WTC11 (cell line): ENCODE measurements at regions not wholly inside any gene's neighbourhood (a gene's known extent, or its start where the extent isn't known, plus 50 kb on each side); places are given as distances from the start of the nearest gene placed in this dataset.

Experiments used
- ATAC-seq: fragments of 200-7000 bp; cut with Tn5 transposase; 2 replicates; pipeline ENCODE4 v1.10.0; 2021; ENCODE audit warnings: mild to moderate bottlenecking, moderate library complexity
- CTCF ChIA-PET: fragments of 300-600 bp; sonication (Branson Sonifier 250); formaldehyde crosslinking; loops from one replicate; lab custom pipeline; 2021; ENCODE audit warnings: antibody characterized with exemption; lab: Charles Lee
- POLR2A ChIA-PET: fragments of 350-600 bp; sonication (Branson Sonifier 250); formaldehyde crosslinking; loops from one replicate; lab custom pipeline; 2021; ENCODE audit warnings: antibody characterized with exemption; lab: Charles Lee
- DNase-seq: peaks from one replicate; pipeline ENCODE4 v3.0.0; 2021; ENCODE audit warnings: low spot score
- H3K27ac Mint-ChIP-seq: 2 replicates; pipeline ENCODE4 v1.8.0; 2021; ENCODE audit warnings: mixed read lengths
- H3K27me3 Mint-ChIP-seq: 2 replicates; pipeline ENCODE4 v1.8.0; 2021; ENCODE audit warnings: low read depth, mild to moderate bottlenecking, moderate library complexity, mixed read lengths
- H3K36me3 Mint-ChIP-seq: 2 replicates; pipeline ENCODE4 v1.8.0; 2021; ENCODE audit warnings: mixed read lengths
- H3K4me1 Mint-ChIP-seq: 2 replicates; pipeline ENCODE4 v1.8.0; 2022; ENCODE audit warnings: mixed read lengths
- H3K4me3 Mint-ChIP-seq: 2 replicates; pipeline ENCODE4 v1.8.0; 2021; ENCODE audit warnings: mild to moderate bottlenecking, moderate library complexity, mixed read lengths
- H3K9me3 Mint-ChIP-seq: 2 replicates; pipeline ENCODE4 v1.8.0; 2021; ENCODE audit warnings: mixed read lengths
- CREM ChIP-seq: sonication (generic); formaldehyde crosslinking; IDR thresholded peaks from 2 replicates; pipeline ENCODE4 v1.8.1; 2022; ENCODE audit warnings: mild to moderate bottlenecking, missing genetic modification reagents, moderate library complexity
- ELF4 ChIP-seq: sonication (generic); formaldehyde crosslinking; IDR thresholded peaks from 2 replicates; pipeline ENCODE4 v1.8.1; 2022; ENCODE audit warnings: low read depth, mild to moderate bottlenecking, moderate library complexity, missing genetic modification reagents
- HMGA2 ChIP-seq: fragments of 250-450 bp; sonication (Bioruptor Pico); IDR thresholded peaks from 2 replicates; pipeline ENCODE4 v1.4.0; 2021; ENCODE audit warnings: mild to moderate bottlenecking, moderate library complexity
- IRF1 ChIP-seq: sonication (generic); formaldehyde crosslinking; IDR thresholded peaks from 2 replicates; pipeline ENCODE4 v1.8.0; 2023; ENCODE audit warnings: missing genetic modification reagents
- NFATC4 ChIP-seq: fragments of 250-450 bp; sonication (Bioruptor Pico); IDR thresholded peaks from 2 replicates; pipeline ENCODE4 v1.9.0; 2021; ENCODE audit warnings: mild to moderate bottlenecking
- NFYB ChIP-seq: sonication (generic); formaldehyde crosslinking; conservative IDR thresholded peaks from 2 replicates; pipeline ENCODE4 v1.8.0; 2022; ENCODE audit warnings: low read depth, missing genetic modification reagents
- NR3C1 ChIP-seq: sonication (generic); formaldehyde crosslinking; conservative IDR thresholded peaks from 2 replicates; pipeline ENCODE4 v1.8.1; 2023; ENCODE audit warnings: low read depth, mild to moderate bottlenecking, missing genetic modification reagents
- OVOL2 ChIP-seq: fragments of 250-450 bp; sonication (Bioruptor Pico); IDR thresholded peaks from 2 replicates; pipeline ENCODE4 v1.9.0; 2021; ENCODE audit warnings: mild to moderate bottlenecking, borderline replicate concordance
- SP1 ChIP-seq: sonication (generic); formaldehyde crosslinking; conservative IDR thresholded peaks from 2 replicates; pipeline ENCODE4 v1.8.1; 2022; ENCODE audit warnings: missing genetic modification reagents
- ZMAT4 ChIP-seq: fragments of 250-450 bp; sonication (Bioruptor Pico); IDR thresholded peaks from 2 replicates; pipeline ENCODE4 v1.9.0; 2021; ENCODE audit warnings: mild to moderate bottlenecking
- ZNF138 ChIP-seq: sonication (generic); formaldehyde crosslinking; conservative IDR thresholded peaks from 2 replicates; pipeline ENCODE4 v1.8.1; 2022; ENCODE audit warnings: mild to moderate bottlenecking, moderate library complexity, missing genetic modification reagents
- ZNF219 ChIP-seq: sonication (generic); formaldehyde crosslinking; IDR thresholded peaks from 2 replicates; pipeline ENCODE4 v1.8.0; 2023; ENCODE audit warnings: missing genetic modification reagents, mild to moderate bottlenecking, borderline replicate concordance
- ZNF416 ChIP-seq: fragments of 250-450 bp; sonication (Bioruptor Pico); IDR thresholded peaks from 2 replicates; pipeline ENCODE4 v1.9.0; 2021; ENCODE audit warnings: mild to moderate bottlenecking, inconsistent platforms
- ZNF423 ChIP-seq: fragments of 250-450 bp; sonication (Bioruptor Pico); IDR thresholded peaks from 2 replicates; pipeline ENCODE4 v2.1.2; 2022; ENCODE audit warnings: mild to moderate bottlenecking, moderate library complexity
- ZNF425 ChIP-seq: fragments of 250-450 bp; sonication (Bioruptor Pico); conservative IDR thresholded peaks from 2 replicates; pipeline ENCODE4 v1.9.0; 2021; ENCODE audit warnings: mild to moderate bottlenecking
- ZNF532 ChIP-seq: fragments of 250-450 bp; sonication (Bioruptor Pico); IDR thresholded peaks from 2 replicates; pipeline ENCODE4 v1.9.0; 2021; ENCODE audit warnings: mild to moderate bottlenecking, borderline replicate concordance
- TF ChIP-seq, protein P1 (sequence below): sonication (generic); formaldehyde crosslinking; IDR thresholded peaks from 2 replicates; pipeline ENCODE4 v1.8.1; 2022; ENCODE audit warnings: mild to moderate bottlenecking, missing genetic modification reagents, moderate library complexity, borderline replicate concordance
- TF ChIP-seq, protein P2 (sequence below): sonication (generic); formaldehyde crosslinking; IDR thresholded peaks from 2 replicates; pipeline ENCODE4 v1.8.1; 2023; ENCODE audit warnings: mild to moderate bottlenecking, missing genetic modification reagents, moderate library complexity
- TF ChIP-seq, protein P3 (sequence below): sonication (generic); formaldehyde crosslinking; IDR thresholded peaks from 2 replicates; pipeline ENCODE4 v1.8.0; 2022; ENCODE audit warnings: mild to moderate bottlenecking, missing genetic modification reagents
- TF ChIP-seq, protein P4 (sequence below): sonication (generic); formaldehyde crosslinking; IDR thresholded peaks from 2 replicates; pipeline ENCODE4 v1.8.1; 2023; ENCODE audit warnings: mild to moderate bottlenecking, moderate library complexity, missing genetic modification reagents

GRCh38 chrX:6679550-6679949, 144.6 kb upstream of the VCX3A start:
- POLR2A ChIA-PET = interaction anchor here (0.7 kb wide), 1 partner anchor 231 kb away, joined by 6 read pairs; no protein-coding TSS in a partner anchor
- CTCF ChIA-PET = no interaction called here
- no peak for TF ChIP-seq ZNF219
- TF ChIP-seq, protein P1, sequence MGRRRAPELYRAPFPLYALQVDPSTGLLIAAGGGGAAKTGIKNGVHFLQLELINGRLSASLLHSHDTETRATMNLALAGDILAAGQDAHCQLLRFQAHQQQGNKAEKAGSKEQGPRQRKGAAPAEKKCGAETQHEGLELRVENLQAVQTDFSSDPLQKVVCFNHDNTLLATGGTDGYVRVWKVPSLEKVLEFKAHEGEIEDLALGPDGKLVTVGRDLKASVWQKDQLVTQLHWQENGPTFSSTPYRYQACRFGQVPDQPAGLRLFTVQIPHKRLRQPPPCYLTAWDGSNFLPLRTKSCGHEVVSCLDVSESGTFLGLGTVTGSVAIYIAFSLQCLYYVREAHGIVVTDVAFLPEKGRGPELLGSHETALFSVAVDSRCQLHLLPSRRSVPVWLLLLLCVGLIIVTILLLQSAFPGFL (CRISPR knock-in tag) = no peak
- TF ChIP-seq CREM (CRISPR knock-in tag) = no peak
- TF ChIP-seq ELF4 (CRISPR knock-in tag) = no peak
- TF ChIP-seq IRF1 (CRISPR knock-in tag) = no peak
- no peak for TF ChIP-seq NFATC4 (CRISPR knock-in tag)
- TF ChIP-seq NR3C1 = no peak
- no peak for TF ChIP-seq SP1 (CRISPR knock-in tag)
- TF ChIP-seq, protein P2, sequence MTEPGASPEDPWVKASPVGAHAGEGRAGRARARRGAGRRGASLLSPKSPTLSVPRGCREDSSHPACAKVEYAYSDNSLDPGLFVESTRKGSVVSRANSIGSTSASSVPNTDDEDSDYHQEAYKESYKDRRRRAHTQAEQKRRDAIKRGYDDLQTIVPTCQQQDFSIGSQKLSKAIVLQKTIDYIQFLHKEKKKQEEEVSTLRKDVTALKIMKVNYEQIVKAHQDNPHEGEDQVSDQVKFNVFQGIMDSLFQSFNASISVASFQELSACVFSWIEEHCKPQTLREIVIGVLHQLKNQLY = no peak
- TF ChIP-seq, protein P3, sequence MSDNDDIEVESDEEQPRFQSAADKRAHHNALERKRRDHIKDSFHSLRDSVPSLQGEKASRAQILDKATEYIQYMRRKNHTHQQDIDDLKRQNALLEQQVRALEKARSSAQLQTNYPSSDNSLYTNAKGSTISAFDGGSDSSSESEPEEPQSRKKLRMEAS (CRISPR knock-in tag) = no peak
- TF ChIP-seq ZMAT4 (CRISPR knock-in tag) = no peak
- no peak for TF ChIP-seq ZNF425
- no peak for TF ChIP-seq ZNF416 (CRISPR knock-in tag)
- TF ChIP-seq ZNF423 = no peak
- TF ChIP-seq HMGA2 (CRISPR knock-in tag) = no peak
- TF ChIP-seq, protein P4, sequence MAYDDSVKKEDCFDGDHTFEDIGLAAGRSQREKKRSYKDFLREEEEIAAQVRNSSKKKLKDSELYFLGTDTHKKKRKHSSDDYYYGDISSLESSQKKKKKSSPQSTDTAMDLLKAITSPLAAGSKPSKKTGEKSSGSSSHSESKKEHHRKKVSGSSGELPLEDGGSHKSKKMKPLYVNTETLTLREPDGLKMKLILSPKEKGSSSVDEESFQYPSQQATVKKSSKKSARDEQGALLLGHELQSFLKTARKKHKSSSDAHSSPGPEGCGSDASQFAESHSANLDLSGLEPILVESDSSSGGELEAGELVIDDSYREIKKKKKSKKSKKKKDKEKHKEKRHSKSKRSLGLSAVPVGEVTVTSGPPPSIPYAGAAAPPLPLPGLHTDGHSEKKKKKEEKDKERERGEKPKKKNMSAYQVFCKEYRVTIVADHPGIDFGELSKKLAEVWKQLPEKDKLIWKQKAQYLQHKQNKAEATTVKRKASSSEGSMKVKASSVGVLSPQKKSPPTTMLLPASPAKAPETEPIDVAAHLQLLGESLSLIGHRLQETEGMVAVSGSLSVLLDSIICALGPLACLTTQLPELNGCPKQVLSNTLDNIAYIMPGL (CRISPR knock-in tag) = no peak
- no peak for TF ChIP-seq ZNF532 (CRISPR knock-in tag)
- no peak for TF ChIP-seq ZNF138 (CRISPR knock-in tag)
- no peak for TF ChIP-seq OVOL2 (CRISPR knock-in tag)
- TF ChIP-seq NFYB = no peak
- H3K27me3 Mint-ChIP-seq = no peaks in the 10 kb centered on the region
- no peak overlapping the region for H3K27ac Mint-ChIP-seq
- H3K36me3 Mint-ChIP-seq = peaks cover 9% of the 10 kb centered on the region
- DNase-seq (no peak), ATAC-seq (no peak)
- no peak overlapping the region for H3K4me3 Mint-ChIP-seq
- peaks cover 22% of the 10 kb centered on the region for H3K4me1 Mint-ChIP-seq
- peaks cover 12% of the 10 kb centered on the region for H3K9me3 Mint-ChIP-seq
